Liver (tissue), 3 donors: ENCODE measurements at regions not wholly inside any gene's neighbourhood (a gene's known extent, or its start where the extent isn't known, plus 50 kb on each side); places are given as distances from the start of the nearest gene placed in this dataset.

ENCODE experiments used
- EGR1 ChIP-seq, 2 donors: IDR thresholded peaks; 2 replicates each; pipeline ENCODE4 v1.6.1; 2016 to 2018; ENCODE audit warnings: antibody characterized with exemption in 2 of 2, low read depth in 2 of 2
- FOXA1 ChIP-seq: IDR thresholded peaks from 2 replicates; pipeline ENCODE4 v1.6.1; 2016; ENCODE audit warnings: antibody characterized with exemption
- GABPA ChIP-seq, 2 donors: IDR thresholded peaks in 1 of 2; conservative IDR thresholded peaks in 1 of 2; 2 replicates each; pipeline ENCODE4 v1.6.1; 2016; ENCODE audit warnings: antibody characterized with exemption in 2 of 2, mild to moderate bottlenecking in 1 of 2, moderate library complexity in 1 of 2
- HNF4G ChIP-seq: IDR thresholded peaks from 2 replicates; pipeline ENCODE4 v1.6.1; 2016; ENCODE audit warnings: antibody characterized with exemption
- JUND ChIP-seq, 2 donors: IDR thresholded peaks; 2 replicates each; pipeline ENCODE4 v1.6.1; 2016; ENCODE audit warnings: antibody characterized with exemption in 2 of 2
- RAD21 ChIP-seq, 2 donors: IDR thresholded peaks; 2 replicates each; pipeline ENCODE4 v1.6.1; 2016; ENCODE audit warnings: antibody characterized with exemption in 2 of 2, mild to moderate bottlenecking in 2 of 2
- REST ChIP-seq: IDR thresholded peaks from 2 replicates; pipeline ENCODE4 v1.6.1; 2016; ENCODE audit warnings: antibody characterized with exemption, mild to moderate bottlenecking
- SP1 ChIP-seq: IDR thresholded peaks from 2 replicates; pipeline ENCODE4 v1.6.1; 2018; ENCODE audit warnings: antibody characterized with exemption, mild to moderate bottlenecking
- TAF1 ChIP-seq: conservative IDR thresholded peaks from 2 replicates; pipeline ENCODE4 v1.6.1; 2016; ENCODE audit warnings: antibody characterized with exemption, mild to moderate bottlenecking
- YY1 ChIP-seq: IDR thresholded peaks from 2 replicates; pipeline ENCODE4 v1.6.1; 2016; ENCODE audit warnings: antibody characterized with exemption, mild to moderate bottlenecking
- ZBTB33 ChIP-seq: IDR thresholded peaks from 2 replicates; pipeline ENCODE4 v1.6.1; 2016; ENCODE audit warnings: antibody characterized with exemption
- TF ChIP-seq, protein P1 (sequence below): fragments of 150-350 bp; IDR thresholded peaks from 2 replicates; pipeline ENCODE4 v1.5.1; 2017; ENCODE audit warnings: improper control_type of control experiment, low read depth, low read length; ENCODE audit not compliant: missing input control
- TF ChIP-seq, protein P2 (sequence below): IDR thresholded peaks from 2 replicates; pipeline ENCODE4 v1.6.1; 2016; ENCODE audit warnings: antibody characterized with exemption
- TF ChIP-seq, protein P3 (sequence below): IDR thresholded peaks from 2 replicates; pipeline ENCODE4 v1.6.1; 2016; ENCODE audit warnings: antibody characterized with exemption
- donor health status: healthy.
- donor health status: healthy.

- TF ChIP-seq, protein P1, sequence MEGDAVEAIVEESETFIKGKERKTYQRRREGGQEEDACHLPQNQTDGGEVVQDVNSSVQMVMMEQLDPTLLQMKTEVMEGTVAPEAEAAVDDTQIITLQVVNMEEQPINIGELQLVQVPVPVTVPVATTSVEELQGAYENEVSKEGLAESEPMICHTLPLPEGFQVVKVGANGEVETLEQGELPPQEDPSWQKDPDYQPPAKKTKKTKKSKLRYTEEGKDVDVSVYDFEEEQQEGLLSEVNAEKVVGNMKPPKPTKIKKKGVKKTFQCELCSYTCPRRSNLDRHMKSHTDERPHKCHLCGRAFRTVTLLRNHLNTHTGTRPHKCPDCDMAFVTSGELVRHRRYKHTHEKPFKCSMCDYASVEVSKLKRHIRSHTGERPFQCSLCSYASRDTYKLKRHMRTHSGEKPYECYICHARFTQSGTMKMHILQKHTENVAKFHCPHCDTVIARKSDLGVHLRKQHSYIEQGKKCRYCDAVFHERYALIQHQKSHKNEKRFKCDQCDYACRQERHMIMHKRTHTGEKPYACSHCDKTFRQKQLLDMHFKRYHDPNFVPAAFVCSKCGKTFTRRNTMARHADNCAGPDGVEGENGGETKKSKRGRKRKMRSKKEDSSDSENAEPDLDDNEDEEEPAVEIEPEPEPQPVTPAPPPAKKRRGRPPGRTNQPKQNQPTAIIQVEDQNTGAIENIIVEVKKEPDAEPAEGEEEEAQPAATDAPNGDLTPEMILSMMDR: no peak
- TF ChIP-seq YY1 (no peak), TAF1 (no peak), JUND (IDR thresholded peaks at IDR 0.05) (no peak), REST (no peak), FOXA1 (no peak), GABPA (IDR thresholded peaks at IDR 0.05 in 1 of 2, conservative IDR thresholded peaks at IDR 0.05 in 1 of 2) (no peak), RAD21 (IDR thresholded peaks at IDR 0.05) (no peak), EGR1 (IDR thresholded peaks at IDR 0.05; ENCODE audit: low read depth in 2 of 2) (no peak), ZBTB33 (no peak), SP1 (no peak), HNF4G (no peak)
- TF ChIP-seq, protein P2, sequence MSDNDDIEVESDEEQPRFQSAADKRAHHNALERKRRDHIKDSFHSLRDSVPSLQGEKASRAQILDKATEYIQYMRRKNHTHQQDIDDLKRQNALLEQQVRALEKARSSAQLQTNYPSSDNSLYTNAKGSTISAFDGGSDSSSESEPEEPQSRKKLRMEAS: no peak
- TF ChIP-seq, protein P3, sequence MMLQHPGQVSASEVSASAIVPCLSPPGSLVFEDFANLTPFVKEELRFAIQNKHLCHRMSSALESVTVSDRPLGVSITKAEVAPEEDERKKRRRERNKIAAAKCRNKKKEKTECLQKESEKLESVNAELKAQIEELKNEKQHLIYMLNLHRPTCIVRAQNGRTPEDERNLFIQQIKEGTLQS: no peak
Observed at GRCh38 chr2:160956243-160956802, 203.9 kb upstream of the TANK start.
